HepG2 (cell line): ENCODE measurements at regions not wholly inside any gene's neighbourhood (a gene's known extent, or its start where the extent isn't known, plus 50 kb on each side); places are given as distances from the start of the nearest gene placed in this dataset.
A peak's percentile ranks its signal among the peaks of the same experiment; 100 is the strongest.

Experiments used
- ASH2L ChIP-seq: fragments of 300-600, 200-600 bp; sonication (generic); IDR thresholded peaks from 2 replicates; pipeline ENCODE4 v1.7.0; 2017; ENCODE audit warnings: low read depth, mild to moderate bottlenecking, moderate library complexity, mixed read lengths, low read length; ENCODE audit not compliant: insufficient read length
- IRX3 ChIP-seq: sonication (generic); formaldehyde crosslinking; IDR thresholded peaks from 2 replicates; pipeline ENCODE4 v1.8.1; 2023; ENCODE audit warnings: mild to moderate bottlenecking, low read depth, missing genetic modification reagents, borderline replicate concordance
- PHF21A ChIP-seq: sonication (generic); formaldehyde crosslinking; IDR thresholded peaks from 2 replicates; pipeline ENCODE4 v1.5.0; 2020; ENCODE audit warnings: mild to moderate bottlenecking, missing genetic modification reagents
- POLR2G ChIP-seq: fragments of 200-400 bp; formaldehyde crosslinking; IDR thresholded peaks from 2 replicates; pipeline ENCODE4 v1.6.1; 2018; ENCODE audit warnings: mild to moderate bottlenecking, low read depth, low read length, moderate library complexity
- SALL1 ChIP-seq: sonication (generic); formaldehyde crosslinking; IDR thresholded peaks from 2 replicates; pipeline ENCODE4 v1.8.0; 2022; ENCODE audit warnings: mild to moderate bottlenecking, missing genetic modification reagents
- ZBTB42 ChIP-seq: sonication (generic); formaldehyde crosslinking; IDR thresholded peaks from 2 replicates; pipeline ENCODE4 v1.5.0; 2020; ENCODE audit warnings: mild to moderate bottlenecking, missing genetic modification reagents
- ZNF225 ChIP-seq: sonication (generic); formaldehyde crosslinking; IDR thresholded peaks from 2 replicates; pipeline ENCODE4 v1.4.0; 2020; ENCODE audit warnings: mild to moderate bottlenecking, missing genetic modification reagents
- ZNF292 ChIP-seq: sonication (generic); formaldehyde crosslinking; IDR thresholded peaks from 2 replicates; pipeline ENCODE4 v1.8.1; 2022; ENCODE audit warnings: mild to moderate bottlenecking, low read depth, missing genetic modification reagents, borderline replicate concordance
- ZNF329 ChIP-seq: sonication (generic); formaldehyde crosslinking; IDR thresholded peaks from 2 replicates; pipeline ENCODE4 v1.9.0; 2021; ENCODE audit warnings: low read depth, mild to moderate bottlenecking, missing genetic modification reagents
- ZSCAN9 ChIP-seq: IDR thresholded peaks from 2 replicates; pipeline ENCODE4 v1.6.1; 2016; ENCODE audit warnings: borderline replicate concordance
- TF ChIP-seq, protein P1 (sequence below): sonication (generic); formaldehyde crosslinking; IDR thresholded peaks from 2 replicates; pipeline ENCODE4 v1.4.0; 2020; ENCODE audit warnings: missing genetic modification reagents
- TF ChIP-seq, protein P2 (sequence below): sonication (generic); formaldehyde crosslinking; IDR thresholded peaks from 2 replicates; pipeline ENCODE4 v1.4.0; 2020; ENCODE audit warnings: mild to moderate bottlenecking, missing genetic modification reagents
- TF ChIP-seq, protein P3 (sequence below): sonication (generic); IDR thresholded peaks from 2 replicates; pipeline ENCODE4 v1.6.1; 2016; ENCODE audit warnings: low read depth, borderline replicate concordance
- TF ChIP-seq, protein P4 (sequence below): sonication (generic); formaldehyde crosslinking; IDR thresholded peaks from 2 replicates; pipeline ENCODE4 v1.4.0; 2020; ENCODE audit warnings: mild to moderate bottlenecking, missing genetic modification reagents
- TF ChIP-seq, protein P5 (sequence below): sonication (generic); formaldehyde crosslinking; IDR thresholded peaks from 2 replicates; pipeline ENCODE4 v1.4.0; 2020; ENCODE audit warnings: missing genetic modification reagents

DNA sequence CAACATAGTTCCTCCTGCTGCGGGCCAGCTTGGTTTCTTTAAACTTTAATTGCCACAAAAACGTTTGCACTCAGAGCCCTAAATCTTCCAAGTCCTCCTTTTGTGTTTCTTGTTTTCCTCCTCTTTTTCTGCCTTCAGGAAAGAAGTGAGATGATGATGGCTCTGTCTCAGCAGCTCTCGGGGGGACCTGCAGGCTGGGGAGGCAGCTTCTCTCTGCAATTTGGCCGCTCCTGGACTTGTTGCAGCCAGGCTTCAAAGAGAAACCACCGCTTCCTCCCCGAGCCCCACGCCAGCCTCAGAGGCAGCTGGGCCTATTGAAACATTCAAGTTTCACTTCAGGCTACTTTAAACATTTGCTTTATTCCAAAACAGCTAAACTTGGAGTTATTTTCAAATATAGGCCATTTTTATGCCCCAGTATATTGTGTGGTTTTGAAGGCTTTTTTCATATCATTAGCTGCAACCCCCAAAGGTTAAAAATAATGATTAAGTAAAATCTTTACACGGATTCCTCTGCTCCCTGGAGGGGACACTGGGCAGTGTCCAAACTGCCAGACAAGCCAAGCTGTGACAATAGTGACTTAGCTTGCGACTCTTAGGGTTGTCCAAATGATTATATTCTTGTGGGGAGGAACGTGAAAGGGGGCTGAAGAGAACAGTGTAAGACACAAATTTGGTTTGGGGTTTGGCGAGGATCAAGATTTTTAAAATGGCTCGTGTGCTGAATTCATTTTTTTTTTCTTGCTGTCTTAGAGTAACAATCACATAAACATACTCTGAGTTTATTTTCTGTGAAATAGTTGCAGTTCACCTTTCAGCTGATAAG lies 330.8 kb downstream of the DLEU7 start (continued):
- TF ChIP-seq, protein P1, sequence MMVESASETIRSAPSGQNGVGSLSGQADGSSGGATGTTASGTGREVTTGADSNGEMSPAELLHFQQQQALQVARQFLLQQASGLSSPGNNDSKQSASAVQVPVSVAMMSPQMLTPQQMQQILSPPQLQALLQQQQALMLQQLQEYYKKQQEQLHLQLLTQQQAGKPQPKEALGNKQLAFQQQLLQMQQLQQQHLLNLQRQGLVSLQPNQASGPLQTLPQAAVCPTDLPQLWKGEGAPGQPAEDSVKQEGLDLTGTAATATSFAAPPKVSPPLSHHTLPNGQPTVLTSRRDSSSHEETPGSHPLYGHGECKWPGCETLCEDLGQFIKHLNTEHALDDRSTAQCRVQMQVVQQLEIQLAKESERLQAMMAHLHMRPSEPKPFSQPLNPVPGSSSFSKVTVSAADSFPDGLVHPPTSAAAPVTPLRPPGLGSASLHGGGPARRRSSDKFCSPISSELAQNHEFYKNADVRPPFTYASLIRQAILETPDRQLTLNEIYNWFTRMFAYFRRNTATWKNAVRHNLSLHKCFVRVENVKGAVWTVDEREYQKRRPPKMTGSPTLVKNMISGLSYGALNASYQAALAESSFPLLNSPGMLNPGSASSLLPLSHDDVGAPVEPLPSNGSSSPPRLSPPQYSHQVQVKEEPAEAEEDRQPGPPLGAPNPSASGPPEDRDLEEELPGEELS (CRISPR knock-in tag) = 0 out of 2 replicates have a peak, but pooled peaks have one; percentile 14
- peak; percentile 29 for TF ChIP-seq ASH2L
- peak; percentile 20; the same call in 1 of the 2 replicates for TF ChIP-seq SALL1
- TF ChIP-seq IRX3 (CRISPR knock-in tag) = no peak
- TF ChIP-seq ZSCAN9 = no peak
- no peak for TF ChIP-seq PHF21A
- TF ChIP-seq, protein P2, sequence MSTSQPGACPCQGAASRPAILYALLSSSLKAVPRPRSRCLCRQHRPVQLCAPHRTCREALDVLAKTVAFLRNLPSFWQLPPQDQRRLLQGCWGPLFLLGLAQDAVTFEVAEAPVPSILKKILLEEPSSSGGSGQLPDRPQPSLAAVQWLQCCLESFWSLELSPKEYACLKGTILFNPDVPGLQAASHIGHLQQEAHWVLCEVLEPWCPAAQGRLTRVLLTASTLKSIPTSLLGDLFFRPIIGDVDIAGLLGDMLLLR (CRISPR knock-in tag) = no peak
- TF ChIP-seq, protein P3, sequence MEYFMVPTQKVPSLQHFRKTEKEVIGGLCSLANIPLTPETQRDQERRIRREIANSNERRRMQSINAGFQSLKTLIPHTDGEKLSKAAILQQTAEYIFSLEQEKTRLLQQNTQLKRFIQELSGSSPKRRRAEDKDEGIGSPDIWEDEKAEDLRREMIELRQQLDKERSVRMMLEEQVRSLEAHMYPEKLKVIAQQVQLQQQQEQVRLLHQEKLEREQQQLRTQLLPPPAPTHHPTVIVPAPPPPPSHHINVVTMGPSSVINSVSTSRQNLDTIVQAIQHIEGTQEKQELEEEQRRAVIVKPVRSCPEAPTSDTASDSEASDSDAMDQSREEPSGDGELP = peak; percentile 42; the same call in 1 of the 2 replicates
- TF ChIP-seq, protein P4, sequence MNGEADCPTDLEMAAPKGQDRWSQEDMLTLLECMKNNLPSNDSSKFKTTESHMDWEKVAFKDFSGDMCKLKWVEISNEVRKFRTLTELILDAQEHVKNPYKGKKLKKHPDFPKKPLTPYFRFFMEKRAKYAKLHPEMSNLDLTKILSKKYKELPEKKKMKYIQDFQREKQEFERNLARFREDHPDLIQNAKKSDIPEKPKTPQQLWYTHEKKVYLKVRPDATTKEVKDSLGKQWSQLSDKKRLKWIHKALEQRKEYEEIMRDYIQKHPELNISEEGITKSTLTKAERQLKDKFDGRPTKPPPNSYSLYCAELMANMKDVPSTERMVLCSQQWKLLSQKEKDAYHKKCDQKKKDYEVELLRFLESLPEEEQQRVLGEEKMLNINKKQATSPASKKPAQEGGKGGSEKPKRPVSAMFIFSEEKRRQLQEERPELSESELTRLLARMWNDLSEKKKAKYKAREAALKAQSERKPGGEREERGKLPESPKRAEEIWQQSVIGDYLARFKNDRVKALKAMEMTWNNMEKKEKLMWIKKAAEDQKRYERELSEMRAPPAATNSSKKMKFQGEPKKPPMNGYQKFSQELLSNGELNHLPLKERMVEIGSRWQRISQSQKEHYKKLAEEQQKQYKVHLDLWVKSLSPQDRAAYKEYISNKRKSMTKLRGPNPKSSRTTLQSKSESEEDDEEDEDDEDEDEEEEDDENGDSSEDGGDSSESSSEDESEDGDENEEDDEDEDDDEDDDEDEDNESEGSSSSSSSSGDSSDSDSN = peak; percentile 52; the same call in 1 of the 2 replicates
- TF ChIP-seq POLR2G = 0 out of 2 replicates have a peak, but pooled peaks have one; percentile 17
- no peak for TF ChIP-seq ZBTB42 (CRISPR knock-in tag)
- TF ChIP-seq, protein P5, sequence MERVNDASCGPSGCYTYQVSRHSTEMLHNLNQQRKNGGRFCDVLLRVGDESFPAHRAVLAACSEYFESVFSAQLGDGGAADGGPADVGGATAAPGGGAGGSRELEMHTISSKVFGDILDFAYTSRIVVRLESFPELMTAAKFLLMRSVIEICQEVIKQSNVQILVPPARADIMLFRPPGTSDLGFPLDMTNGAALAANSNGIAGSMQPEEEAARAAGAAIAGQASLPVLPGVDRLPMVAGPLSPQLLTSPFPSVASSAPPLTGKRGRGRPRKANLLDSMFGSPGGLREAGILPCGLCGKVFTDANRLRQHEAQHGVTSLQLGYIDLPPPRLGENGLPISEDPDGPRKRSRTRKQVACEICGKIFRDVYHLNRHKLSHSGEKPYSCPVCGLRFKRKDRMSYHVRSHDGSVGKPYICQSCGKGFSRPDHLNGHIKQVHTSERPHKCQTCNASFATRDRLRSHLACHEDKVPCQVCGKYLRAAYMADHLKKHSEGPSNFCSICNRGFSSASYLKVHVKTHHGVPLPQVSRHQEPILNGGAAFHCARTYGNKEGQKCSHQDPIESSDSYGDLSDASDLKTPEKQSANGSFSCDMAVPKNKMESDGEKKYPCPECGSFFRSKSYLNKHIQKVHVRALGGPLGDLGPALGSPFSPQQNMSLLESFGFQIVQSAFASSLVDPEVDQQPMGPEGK (CRISPR knock-in tag) = peak; percentile 41; the same call in 1 of the 2 replicates
- no peak for TF ChIP-seq ZNF329 (CRISPR knock-in tag)
- TF ChIP-seq ZNF292 = peak; percentile 32; the same call in 1 of the 2 replicates
- TF ChIP-seq ZNF225 (CRISPR knock-in tag) = no peak
